ENCODE measurements at regions not wholly inside any gene's neighbourhood (a gene's known extent, or its start where the extent isn't known, plus 50 kb on each side); places are given as distances from the start of the nearest gene placed in this dataset.

DNA sequence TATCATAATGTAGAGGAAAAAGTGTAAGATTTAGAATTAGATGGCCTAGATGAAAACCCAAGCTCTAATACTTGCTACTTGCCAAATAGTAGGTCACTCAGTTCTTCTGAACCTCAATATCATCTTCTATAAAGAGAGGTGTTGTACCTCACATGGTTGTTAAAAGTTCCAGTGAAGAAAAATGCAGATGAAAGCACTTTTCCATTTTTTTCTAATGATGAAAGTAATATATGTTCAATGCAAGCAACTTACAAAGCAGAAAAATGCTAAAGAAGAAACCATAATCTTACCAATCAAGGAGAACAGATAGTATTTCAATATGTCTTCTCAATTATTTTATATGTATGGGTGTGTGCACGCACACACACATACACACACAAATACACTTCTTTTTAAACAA lies 52.7 kb upstream of the TMEM17 start:
- TF ChIP-seq NFIC (IDR thresholded peaks at IDR 0.05) (no peak), EP300 (IDR thresholded peaks at IDR 0.05; ENCODE audit: borderline replicate concordance) (no peak), EGR1 (IDR thresholded peaks at IDR 0.05) (no peak), FOXM1 (IDR thresholded peaks at IDR 0.05; ENCODE audit: borderline replicate concordance, low read depth) (no peak), TAF1 (IDR thresholded peaks at IDR 0.05; ENCODE audit: low read depth) (no peak)
- TF ChIP-seq, protein P1, sequence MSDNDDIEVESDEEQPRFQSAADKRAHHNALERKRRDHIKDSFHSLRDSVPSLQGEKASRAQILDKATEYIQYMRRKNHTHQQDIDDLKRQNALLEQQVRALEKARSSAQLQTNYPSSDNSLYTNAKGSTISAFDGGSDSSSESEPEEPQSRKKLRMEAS (IDR thresholded peaks at IDR 0.05): no peak

Measured in Ishikawa (cell line).